ENCODE measurements at regions not wholly inside any gene's neighbourhood (a gene's known extent, or its start where the extent isn't known, plus 50 kb on each side); places are given as distances from the start of the nearest gene placed in this dataset.
"Not testable (repeated sequence)": the region's sequence is repeated elsewhere in the genome, so short reads cannot be mapped to it uniquely, and the experiment has no call there.

DNA sequence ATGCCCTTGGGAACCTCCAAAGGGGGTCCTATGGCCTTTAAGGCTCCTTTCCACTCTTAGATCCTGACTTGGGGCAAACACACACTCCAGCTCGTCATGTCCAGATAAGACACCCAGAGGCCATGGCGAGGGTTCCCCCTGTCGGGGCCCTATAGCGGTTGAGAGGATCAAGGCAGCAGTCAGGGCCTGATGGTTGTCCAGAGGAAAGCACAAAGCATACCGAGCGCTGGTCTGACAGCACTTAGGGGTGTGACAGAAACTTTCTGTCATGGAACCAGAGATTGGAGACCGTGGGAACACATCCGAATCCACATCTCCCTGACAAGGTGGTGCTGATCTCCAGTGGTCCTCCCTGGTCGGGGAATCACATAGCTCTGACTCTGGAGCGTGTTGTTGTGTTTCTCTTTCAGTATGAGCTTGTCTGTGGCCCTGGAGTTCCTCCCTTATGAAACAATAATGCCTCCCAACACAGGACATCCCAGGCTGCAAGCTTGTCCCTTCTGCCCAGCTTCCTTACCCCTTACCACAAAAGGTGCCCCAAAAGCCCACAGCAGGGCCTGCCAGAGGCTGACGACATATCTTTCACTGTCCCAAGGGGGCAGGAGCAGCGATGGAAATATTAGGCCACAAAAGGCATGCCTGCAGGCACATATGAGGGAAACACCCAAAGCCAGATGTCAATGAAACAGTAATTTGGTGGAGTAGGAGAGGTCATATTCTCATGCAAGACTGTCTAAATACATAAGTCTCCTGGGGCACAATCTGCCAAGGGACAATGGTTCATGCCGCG is 144.2 kb downstream of the ADRA2C start:
- not testable (repeated sequence) for H3K4me3 ChIP-seq (ENCODE audit: low read length); DNase-seq; H3K4me1 ChIP-seq (ENCODE audit: control insufficient read depth, insufficient read depth, low read length); H3K36me3 ChIP-seq (ENCODE audit: control insufficient read depth, insufficient read depth, low read length); H3K9me3 ChIP-seq (replicated peaks; ENCODE audit: control insufficient read depth, low read depth, low read length); H3K27me3 ChIP-seq (ENCODE audit: control insufficient read depth, insufficient read depth, low read length); H3K27ac ChIP-seq (ENCODE audit: low read length)
- WGBS (ENCODE audit: insufficient coverage), result 70% methylated on average over 7 of the region's 14 CpGs

DNA sequence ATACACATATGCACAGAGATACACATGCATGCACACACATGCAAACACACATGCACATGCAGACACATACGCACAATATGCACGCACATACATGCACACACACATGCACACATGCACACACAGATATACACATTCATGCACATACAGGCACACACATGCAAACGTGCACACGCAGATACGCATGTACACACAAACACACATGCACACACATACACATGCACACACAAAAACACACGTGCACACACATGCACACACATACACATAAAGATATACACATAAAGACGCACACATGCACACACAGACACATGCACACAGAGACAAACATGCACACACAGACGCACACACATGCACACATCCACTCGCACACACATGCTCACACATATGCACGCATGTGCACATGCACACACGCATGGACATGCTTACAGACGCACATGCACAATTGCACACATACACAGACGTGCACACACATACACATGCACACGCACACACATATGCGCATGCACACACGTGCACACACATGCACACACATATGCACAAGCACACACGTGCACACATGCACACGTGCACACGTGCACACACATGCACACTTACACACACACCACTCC is 145.2 kb downstream of the ADRA2C start:
- no peak overlapping the region for H3K4me3 ChIP-seq (ENCODE audit: low read length)
- no peak for DNase-seq
- H3K27ac ChIP-seq (ENCODE audit: low read length), result no peak overlapping the region
- peaks cover 3% of the 10 kb centered on the region for H3K27me3 ChIP-seq (ENCODE audit: control insufficient read depth, insufficient read depth, low read length)
- H3K36me3 ChIP-seq (ENCODE audit: control insufficient read depth, insufficient read depth, low read length), result no peaks in the 10 kb centered on the region
- H3K9me3 ChIP-seq (replicated peaks; ENCODE audit: control insufficient read depth, low read depth, low read length), result no peaks in the 10 kb centered on the region
- H3K4me1 ChIP-seq (ENCODE audit: control insufficient read depth, insufficient read depth, low read length), result no peaks in the 10 kb centered on the region
- 96% methylated on average over 15 of the region's 19 CpGs for WGBS (ENCODE audit: insufficient coverage)

- H3K4me1 ChIP-seq (ENCODE audit: control insufficient read depth, insufficient read depth, low read length); H3K36me3 ChIP-seq (ENCODE audit: control insufficient read depth, insufficient read depth, low read length); H3K27me3 ChIP-seq (ENCODE audit: control insufficient read depth, insufficient read depth, low read length); H3K27ac ChIP-seq (ENCODE audit: low read length); DNase-seq; H3K4me3 ChIP-seq (ENCODE audit: low read length); H3K9me3 ChIP-seq (replicated peaks; ENCODE audit: control insufficient read depth, low read depth, low read length): not testable (repeated sequence)
- WGBS (ENCODE audit: insufficient coverage), result 20% methylated on average over 1 of the region's 4 CpGs
Measured at GRCh38 chr4:3914511-3914910, 148.3 kb downstream of the ADRA2C start.

- not testable (repeated sequence) for H3K27me3 ChIP-seq (ENCODE audit: control insufficient read depth, insufficient read depth, low read length); DNase-seq
- 28% methylated on average over 6 of the region's 9 CpGs for WGBS (ENCODE audit: insufficient coverage)
Measured at GRCh38 chr4:3919509-3919908, 153.3 kb downstream of the ADRA2C start.

DNA sequence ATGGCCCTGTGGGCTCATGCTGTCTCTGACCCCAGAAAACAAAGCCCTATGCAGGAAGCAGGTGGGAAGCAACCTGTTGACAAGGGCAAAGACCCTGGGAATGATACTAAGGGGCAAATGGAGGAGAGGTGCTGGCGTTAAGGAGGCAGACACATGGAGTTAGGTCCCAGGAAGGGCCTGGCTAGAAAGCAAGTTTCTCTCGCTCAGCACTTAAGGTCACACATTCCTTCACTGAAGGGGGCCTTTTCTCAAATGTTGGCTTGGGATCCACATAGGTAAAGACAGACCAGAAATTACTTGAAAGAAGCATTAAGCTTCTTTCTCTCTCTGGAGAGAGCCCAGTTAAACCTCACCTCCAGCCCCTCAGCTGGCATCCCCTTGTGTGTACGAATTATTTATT is 155.7 kb downstream of the ADRA2C start:
- not testable (repeated sequence) for H3K4me1 ChIP-seq (ENCODE audit: control insufficient read depth, insufficient read depth, low read length); DNase-seq
- no CpG with 5 or more reads among the region's 3 CpGs for WGBS (ENCODE audit: insufficient coverage)

More at GRCh38 chr4:3919509-3919908, 153.3 kb downstream of the ADRA2C start:
- H3K27ac ChIP-seq (ENCODE audit: low read length); H3K36me3 ChIP-seq (ENCODE audit: control insufficient read depth, insufficient read depth, low read length); H3K9me3 ChIP-seq (replicated peaks; ENCODE audit: control insufficient read depth, low read depth, low read length); H3K4me1 ChIP-seq (ENCODE audit: control insufficient read depth, insufficient read depth, low read length); H3K4me3 ChIP-seq (ENCODE audit: low read length): not testable (repeated sequence)

GRCh38 chr4:3925841-3926240 is 159.7 kb downstream of the ADRA2C start:
- not testable (repeated sequence) for H3K36me3 ChIP-seq (ENCODE audit: control insufficient read depth, insufficient read depth, low read length); DNase-seq; H3K27me3 ChIP-seq (ENCODE audit: control insufficient read depth, insufficient read depth, low read length); H3K4me1 ChIP-seq (ENCODE audit: control insufficient read depth, insufficient read depth, low read length); H3K27ac ChIP-seq (ENCODE audit: low read length); H3K4me3 ChIP-seq (ENCODE audit: low read length); H3K9me3 ChIP-seq (replicated peaks; ENCODE audit: control insufficient read depth, low read depth, low read length)
- WGBS (ENCODE audit: insufficient coverage), result no CpG with 5 or more reads among the region's 4 CpGs

More for the DNA sequence above, 155.7 kb downstream of the ADRA2C start:
- H3K36me3 ChIP-seq (ENCODE audit: control insufficient read depth, insufficient read depth, low read length); H3K4me3 ChIP-seq (ENCODE audit: low read length); H3K27me3 ChIP-seq (ENCODE audit: control insufficient read depth, insufficient read depth, low read length); H3K9me3 ChIP-seq (replicated peaks; ENCODE audit: control insufficient read depth, low read depth, low read length); H3K27ac ChIP-seq (ENCODE audit: low read length): not testable (repeated sequence)

- not testable (repeated sequence) for H3K9me3 ChIP-seq (replicated peaks; ENCODE audit: control insufficient read depth, low read depth, low read length); H3K4me3 ChIP-seq (ENCODE audit: low read length); H3K36me3 ChIP-seq (ENCODE audit: control insufficient read depth, insufficient read depth, low read length); H3K4me1 ChIP-seq (ENCODE audit: control insufficient read depth, insufficient read depth, low read length); DNase-seq; H3K27me3 ChIP-seq (ENCODE audit: control insufficient read depth, insufficient read depth, low read length); H3K27ac ChIP-seq (ENCODE audit: low read length)
- 34% methylated on average over 4 of the region's 10 CpGs for WGBS (ENCODE audit: insufficient coverage)
Measured at GRCh38 chr4:3926271-3926670, 160.1 kb downstream of the ADRA2C start.

DNA sequence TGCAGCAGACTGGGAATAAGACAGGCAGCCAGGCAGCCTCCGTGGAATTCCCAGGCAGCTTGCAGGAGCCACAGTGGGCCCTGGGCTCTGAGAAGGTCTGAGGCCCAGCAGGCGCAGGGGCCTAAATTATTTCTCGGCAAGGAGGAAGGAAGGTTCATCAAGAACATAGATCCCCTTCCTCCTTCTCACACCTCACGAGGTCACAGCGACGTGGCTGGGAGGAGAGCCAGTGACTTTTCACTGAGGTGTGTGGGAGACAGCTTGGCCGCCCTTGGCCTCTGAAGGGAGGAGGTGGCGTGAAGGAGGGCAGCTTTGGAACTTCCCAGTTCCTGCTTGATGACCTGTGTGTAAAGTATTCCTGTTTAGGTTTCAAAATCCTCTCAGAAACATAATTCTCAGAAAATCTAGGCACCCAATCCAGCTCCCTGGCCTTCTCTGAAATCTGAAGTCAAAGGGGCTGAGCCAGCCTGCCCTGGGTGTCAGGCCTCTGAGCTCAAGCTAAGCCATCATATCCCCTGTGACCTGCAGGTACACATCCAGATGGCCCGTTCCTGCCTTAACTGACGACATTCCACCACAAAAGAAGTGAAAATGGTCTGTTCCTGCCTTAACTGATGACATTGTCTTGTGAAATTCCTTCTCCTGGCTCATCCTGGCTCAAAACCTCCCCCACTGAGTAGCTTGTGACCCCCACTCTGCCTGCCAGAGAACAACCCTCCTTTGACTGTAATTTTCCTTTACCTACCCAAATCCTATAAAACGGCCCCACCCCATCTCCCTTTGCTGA is 161.0 kb downstream of the ADRA2C start:
- H3K27ac ChIP-seq (ENCODE audit: low read length); H3K36me3 ChIP-seq (ENCODE audit: control insufficient read depth, insufficient read depth, low read length); H3K4me3 ChIP-seq (ENCODE audit: low read length); H3K27me3 ChIP-seq (ENCODE audit: control insufficient read depth, insufficient read depth, low read length); H3K9me3 ChIP-seq (replicated peaks; ENCODE audit: control insufficient read depth, low read depth, low read length); DNase-seq; H3K4me1 ChIP-seq (ENCODE audit: control insufficient read depth, insufficient read depth, low read length): not testable (repeated sequence)
- 56% methylated on average over 5 of the region's 11 CpGs for WGBS (ENCODE audit: insufficient coverage)

DNA sequence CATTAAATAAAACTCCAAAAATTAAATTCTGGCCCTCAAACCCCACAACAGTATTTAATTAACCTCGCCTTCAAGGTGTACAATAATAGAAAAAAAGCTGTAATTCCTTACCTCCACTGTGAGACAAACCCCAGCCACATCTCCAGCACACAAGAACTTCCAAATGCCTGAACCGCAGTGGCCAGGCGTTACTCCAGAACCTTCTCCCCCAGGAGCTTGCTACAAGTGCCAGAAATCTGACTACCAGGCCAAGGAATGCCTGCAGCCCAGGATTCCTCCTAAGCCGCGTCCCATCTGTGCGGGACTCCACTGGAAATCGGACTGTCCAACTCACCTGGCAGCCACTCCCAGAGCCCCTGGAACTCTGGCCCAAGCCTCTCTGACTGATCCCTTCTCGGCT is 163.2 kb downstream of the ADRA2C start:
- not testable (repeated sequence) for H3K27ac ChIP-seq (ENCODE audit: low read length); DNase-seq; H3K9me3 ChIP-seq (replicated peaks; ENCODE audit: control insufficient read depth, low read depth, low read length); H3K36me3 ChIP-seq (ENCODE audit: control insufficient read depth, insufficient read depth, low read length); H3K4me1 ChIP-seq (ENCODE audit: control insufficient read depth, insufficient read depth, low read length); H3K4me3 ChIP-seq (ENCODE audit: low read length); H3K27me3 ChIP-seq (ENCODE audit: control insufficient read depth, insufficient read depth, low read length)
- 38% methylated on average over 4 of the region's 8 CpGs for WGBS (ENCODE audit: insufficient coverage)

- H3K4me1 ChIP-seq (ENCODE audit: control insufficient read depth, insufficient read depth, low read length); H3K27me3 ChIP-seq (ENCODE audit: control insufficient read depth, insufficient read depth, low read length); H3K27ac ChIP-seq (ENCODE audit: low read length); H3K9me3 ChIP-seq (replicated peaks; ENCODE audit: control insufficient read depth, low read depth, low read length); H3K4me3 ChIP-seq (ENCODE audit: low read length); DNase-seq; H3K36me3 ChIP-seq (ENCODE audit: control insufficient read depth, insufficient read depth, low read length): not testable (repeated sequence)
- WGBS (ENCODE audit: insufficient coverage), result 53% methylated on average over 7 of the region's 8 CpGs
Measured at GRCh38 chr4:3932734-3933133, 166.5 kb downstream of the ADRA2C start.

All from muscle of leg (tissue), 3 donors.